PC-3 (cell line): ENCODE measurements at regions not wholly inside any gene's neighbourhood (a gene's known extent, or its start where the extent isn't known, plus 50 kb on each side); places are given as distances from the start of the nearest gene placed in this dataset.

Experiments used
- ATAC-seq: fragments of 200-7000 bp; cut with Tn5 transposase; 2 replicates; pipeline ENCODE4 v1.9.1; 2020; ENCODE audit warnings: mild to moderate bottlenecking, moderate library complexity
- BruUV-seq: library from RNA; stranded (reverse); fragments of 400-500 nt; replicated peaks from 2 replicates; lab custom pipeline; 2021; lab: Mats Ljungman, UMichigan
- CTCF ChIA-PET: fragments of 300-600 bp; sonication (Branson Sonifier 250); formaldehyde crosslinking; loops from one replicate; lab custom pipeline; 2022; ENCODE audit warnings: antibody characterized with exemption; lab: Charles Lee
- POLR2A ChIA-PET: fragments of 300-600 bp; sonication (Branson Sonifier 250); formaldehyde crosslinking; loops from one replicate; lab custom pipeline; 2022; ENCODE audit warnings: antibody characterized with exemption; ENCODE audit not compliant: unreplicated experiment; lab: Charles Lee
- DNase-seq: peaks from one replicate; pipeline ENCODE4 v3.0.0-alpha.2; 2015
- H2AFZ ChIP-seq: fragments of 300-600 bp; sonication (generic); 2 replicates; pipeline ENCODE4 v1.6.0; 2016; ENCODE audit warnings: antibody characterized with exemption, low read length
- H3F3A ChIP-seq: fragments of 300-600 bp; sonication (generic); one replicate; pipeline ENCODE4 v1.6.0; 2017; ENCODE audit warnings: antibody characterized with exemption, low read length, control low read depth, mild to moderate bottlenecking; ENCODE audit not compliant: unreplicated experiment
- H3K27ac ChIP-seq: fragments of 300-600 bp; sonication (generic); 2 replicates; pipeline ENCODE4 v1.5.1; 2016; ENCODE audit warnings: mild to moderate bottlenecking, low read length
- H3K27me3 ChIP-seq: fragments of 300-600 bp; sonication (generic); 2 replicates; pipeline ENCODE4 v1.6.1; 2016; ENCODE audit warnings: low read length, mixed read lengths
- H3K36me3 ChIP-seq: fragments of 300-600 bp; sonication (generic); 2 replicates; pipeline ENCODE4 v1.6.1; 2016; ENCODE audit warnings: low read depth, mixed run types, low read length, mixed read lengths
- H3K4me1 ChIP-seq: fragments of 300-600 bp; sonication (generic); 2 replicates; pipeline ENCODE4 v1.5.1; 2016; ENCODE audit warnings: low read length; ENCODE audit not compliant: insufficient read depth
- H3K4me2 ChIP-seq: fragments of 300-600 bp; sonication (generic); 2 replicates; pipeline ENCODE4 v1.6.0; 2016; ENCODE audit warnings: low read length
- H3K4me3 ChIP-seq: fragments of 300-600 bp; sonication (generic); 2 replicates; pipeline ENCODE4 v1.5.1; 2016; ENCODE audit warnings: mild to moderate bottlenecking, low read length, mixed read lengths
- H3K79me2 ChIP-seq: fragments of 300-600 bp; sonication (generic); 2 replicates; pipeline ENCODE4 v1.6.1; 2017; ENCODE audit warnings: low read length, mixed read lengths
- H3K9ac ChIP-seq: fragments of 300-600 bp; sonication (generic); 2 replicates; pipeline ENCODE4 v1.6.0; 2016; ENCODE audit warnings: mild to moderate bottlenecking, low read length
- H3K9me2 ChIP-seq: fragments of 300-600 bp; sonication (generic); replicated peaks from 2 replicates; pipeline ENCODE4 v1.6.1; 2016; ENCODE audit warnings: mixed run types, low read length, mixed read lengths
- H3K9me3 ChIP-seq: fragments of 300-600 bp; sonication (generic); 2 replicates; pipeline ENCODE4 v1.6.1; 2016; ENCODE audit warnings: low read length, mixed read lengths
- H4K20me1 ChIP-seq: fragments of 300-600 bp; sonication (generic); 2 replicates; pipeline ENCODE4 v1.6.1; 2016; ENCODE audit warnings: low read length, mixed read lengths
- CTCF ChIP-seq: fragments of 300-600 bp; sonication (generic); conservative IDR thresholded peaks from 2 replicates; pipeline ENCODE4 v1.5.1; 2017; ENCODE audit warnings: antibody characterized with exemption, low read depth, mild to moderate bottlenecking, low read length
- EZH2 ChIP-seq: fragments of 300-600 bp; sonication (generic); IDR thresholded peaks from one replicate; pipeline ENCODE4 v1.6.1; 2017; ENCODE audit warnings: antibody characterized with exemption, mild to moderate bottlenecking, low read length; ENCODE audit not compliant: unreplicated experiment
- EZH2phosphoT487 ChIP-seq: fragments of 300-600 bp; sonication (generic); IDR thresholded peaks from 2 replicates; pipeline ENCODE4 v1.6.1; 2018; ENCODE audit warnings: mild to moderate bottlenecking, antibody characterized with exemption, low read length, borderline replicate concordance
- intact Hi-C: fragments of 100-400 bp; cut with micrococcal nuclease; formaldehyde crosslinking; loops from 2 replicates; pipeline ENCODE4 v1.9.0; 2023

DNA sequence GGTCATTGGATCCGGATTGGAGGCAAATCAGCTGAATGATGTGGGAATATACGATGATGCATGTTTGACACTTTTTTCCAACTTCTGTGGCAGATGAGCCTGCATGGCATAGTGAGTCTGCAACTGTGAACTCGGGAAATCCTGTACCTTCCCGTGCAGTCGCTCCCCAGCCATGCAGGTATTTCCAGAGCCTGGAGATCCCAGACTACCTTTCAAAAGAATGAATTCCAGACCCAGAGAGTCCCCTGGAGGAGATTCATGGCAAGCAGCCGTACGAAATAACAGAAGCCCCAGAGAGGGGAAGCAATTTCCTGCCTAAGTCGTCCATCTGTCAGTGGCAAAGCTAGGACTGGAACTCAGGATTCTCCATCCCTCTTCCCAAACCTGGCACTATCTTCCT, 75.7 kb upstream of the FAM20A start:
- no peaks in the 10 kb centered on the region for H3K9me3 ChIP-seq
- intact Hi-C loops = loop anchor here (5.0 kb wide), 1 partner anchor 60 kb away; no protein-coding TSS in a partner anchor
- H3K4me1 ChIP-seq = no peaks in the 10 kb centered on the region
- H4K20me1 ChIP-seq = no peaks in the 10 kb centered on the region
- TF ChIP-seq CTCF = no peak
- TF ChIP-seq EZH2 = no peak
- no peak for TF ChIP-seq EZH2phosphoT487
- DNase-seq (no peak), ATAC-seq (no peak)
- H3F3A ChIP-seq = no peaks in the 10 kb centered on the region
- H3K36me3 ChIP-seq = no peaks in the 10 kb centered on the region
- H3K27me3 ChIP-seq = peaks cover 65% of the 10 kb centered on the region
- no peak overlapping the region for H3K4me2 ChIP-seq
- H3K9me2 ChIP-seq = 0 out of 2 replicates have a peak, but pooled peaks cover 5% of the 10 kb centered on the region
- no TSS peak for BruUV-seq
- no peak overlapping the region for H2AFZ ChIP-seq
- ChIA-PET CTCF (interaction anchor here (0.6 kb wide), 1 partner anchor 391 kb away, joined by 3 read pairs; no protein-coding TSS in a partner anchor), POLR2A (no interaction called here)
- no peaks in the 10 kb centered on the region for H3K79me2 ChIP-seq
- no peak overlapping the region for H3K4me3 ChIP-seq
- H3K27ac ChIP-seq = no peak overlapping the region
- no peak overlapping the region for H3K9ac ChIP-seq

DNA sequence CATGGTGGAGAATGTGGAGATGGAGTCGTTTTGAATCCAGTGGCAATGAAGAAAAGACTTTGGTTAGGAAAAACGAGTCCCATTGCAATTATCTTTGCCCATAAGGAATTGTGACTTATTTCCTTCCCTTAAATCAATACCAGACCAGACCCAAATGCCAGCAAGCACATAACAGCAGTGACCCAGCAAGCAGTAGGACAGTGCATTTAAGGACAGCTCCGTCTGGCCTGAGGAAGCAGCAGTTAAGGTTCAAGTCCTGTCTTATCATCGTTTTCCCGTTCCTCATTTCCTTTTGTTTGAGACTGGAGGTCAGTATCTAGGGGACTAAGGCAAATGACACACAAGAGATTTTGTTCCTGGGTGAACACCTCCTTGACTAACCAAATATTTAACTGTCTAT, 74.6 kb upstream of the FAM20A start:
- 0 out of 2 replicates have a peak, but pooled peaks cover 5% of the 10 kb centered on the region for H3K9me2 ChIP-seq
- no peaks in the 10 kb centered on the region for H3K4me1 ChIP-seq
- H3K4me3 ChIP-seq = no peak overlapping the region
- no peak overlapping the region for H3K9ac ChIP-seq
- ATAC-seq (no peak), DNase-seq (no peak)
- CTCF ChIA-PET = no interaction called here
- no peak overlapping the region for H3K27ac ChIP-seq
- H3K9me3 ChIP-seq = no peaks in the 10 kb centered on the region
- BruUV-seq = no TSS peak
- no peaks in the 10 kb centered on the region for H3K36me3 ChIP-seq
- TF ChIP-seq EZH2phosphoT487 (no peak), EZH2 (no peak), CTCF (no peak)
- POLR2A ChIA-PET = no interaction called here
- H3F3A ChIP-seq = no peaks in the 10 kb centered on the region
- H4K20me1 ChIP-seq = no peaks in the 10 kb centered on the region
- no peak overlapping the region for H3K4me2 ChIP-seq
- no peak overlapping the region for H2AFZ ChIP-seq
- peaks cover 75% of the 10 kb centered on the region for H3K27me3 ChIP-seq
- no peaks in the 10 kb centered on the region for H3K79me2 ChIP-seq
- intact Hi-C loops = loop anchor here (5.0 kb wide), 1 partner anchor 62 kb away; no protein-coding TSS in a partner anchor
